Tongue (tissue), 1 donor: ENCODE measurements at regions not wholly inside any gene's neighbourhood (a gene's known extent, or its start where the extent isn't known, plus 50 kb on each side); places are given as distances from the start of the nearest gene placed in this dataset.

Source experiments
- DNase-seq: peaks from one replicate; pipeline ENCODE4 v3.0.0-alpha.2; 2015

- no peak for DNase-seq
Observed at GRCh38 chr13:60765700-60766411, 368.8 kb downstream of the TDRD3 start.

GRCh38 chr13:60759499-60759898 lies 362.5 kb downstream of the TDRD3 start:
- peak; percentile 49 for DNase-seq

- no peak for DNase-seq
Observed at GRCh38 chr13:60758637-60759036, 361.6 kb downstream of the TDRD3 start.

- DNase-seq: no peak
Observed at GRCh38 chr13:60757501-60758215, 360.6 kb downstream of the TDRD3 start.

GRCh38 chr13:60756306-60756705 lies 359.3 kb downstream of the TDRD3 start:
- peak; percentile 75 for DNase-seq

- no peak for DNase-seq
Observed at GRCh38 chr13:60755380-60756163, 358.6 kb downstream of the TDRD3 start.

GRCh38 chr13:60754211-60755090 lies 357.4 kb downstream of the TDRD3 start:
- DNase-seq: no peak

- no peak for DNase-seq
Observed at GRCh38 chr13:60753641-60754040, 356.6 kb downstream of the TDRD3 start.

- no peak for DNase-seq
Observed at GRCh38 chr13:60745343-60745742, 348.3 kb downstream of the TDRD3 start.

GRCh38 chr13:60733933-60734332 lies 336.9 kb downstream of the TDRD3 start:
- no peak for DNase-seq

- DNase-seq: no peak
Observed at GRCh38 chr13:60727140-60727539, 330.1 kb downstream of the TDRD3 start.

- no peak for DNase-seq
Observed at GRCh38 chr13:60721063-60721462, 324.0 kb downstream of the TDRD3 start.

GRCh38 chr13:60720590-60720989 lies 323.6 kb downstream of the TDRD3 start:
- no peak for DNase-seq

- DNase-seq: no peak
Observed at GRCh38 chr13:60716313-60716712, 319.3 kb downstream of the TDRD3 start.

GRCh38 chr13:60707878-60708277 lies 310.9 kb downstream of the TDRD3 start:
- DNase-seq: no peak

GRCh38 chr13:60701895-60702294 lies 304.9 kb downstream of the TDRD3 start:
- DNase-seq: no peak

GRCh38 chr13:60700994-60701393 lies 304.0 kb downstream of the TDRD3 start:
- no peak for DNase-seq

GRCh38 chr13:60699636-60700035 lies 302.6 kb downstream of the TDRD3 start:
- no peak for DNase-seq

GRCh38 chr13:60696602-60697001 lies 299.6 kb downstream of the TDRD3 start:
- no peak for DNase-seq

GRCh38 chr13:60691268-60691667 lies 294.2 kb downstream of the TDRD3 start:
- no peak for DNase-seq

- DNase-seq: no peak
Observed at GRCh38 chr13:60690604-60691003, 293.6 kb downstream of the TDRD3 start.

GRCh38 chr13:60689571-60689970 lies 292.6 kb downstream of the TDRD3 start:
- DNase-seq: no peak
